Activated CD4-positive, alpha-beta memory T cell treated with anti-CD3 and anti-CD28 coated beads, Interleukin-2, amount 10 ng/mL, durations not matched to agents 7 days and 5 days (primary cell): ENCODE measurements at regions not wholly inside any gene's neighbourhood (a gene's known extent, or its start where the extent isn't known, plus 50 kb on each side); places are given as distances from the start of the nearest gene placed in this dataset.
"Not testable (repeated sequence)": the region's sequence is repeated elsewhere in the genome, so short reads cannot be mapped to it uniquely, and the experiment has no call there.

Experiments used
- CTCF ChIA-PET: fragments of 350-600 bp; sonication (Branson Sonifier 250); formaldehyde crosslinking; loops from one replicate; lab custom pipeline; 2021; ENCODE audit warnings: antibody characterized with exemption, inconsistent platforms; lab: Charles Lee
- POLR2A ChIA-PET: fragments of 350-600 bp; sonication (Branson Sonifier 250); formaldehyde crosslinking; loops from one replicate; lab custom pipeline; 2021; ENCODE audit warnings: antibody characterized with exemption; lab: Charles Lee
- DNase-seq: peaks from one replicate; pipeline ENCODE4 v3.0.0-alpha.2; 2020
- H3K27ac Mint-ChIP-seq: one replicate; pipeline ENCODE4 v1.8.0; 2021; ENCODE audit warnings: mild to moderate bottlenecking, mixed read lengths
- H3K27me3 Mint-ChIP-seq: one replicate; pipeline ENCODE4 v1.8.0; 2021; ENCODE audit warnings: mixed read lengths
- H3K36me3 Mint-ChIP-seq: one replicate; pipeline ENCODE4 v1.8.0; 2021; ENCODE audit warnings: low read depth, mixed read lengths
- H3K4me1 Mint-ChIP-seq: one replicate; pipeline ENCODE4 v1.8.0; 2021; ENCODE audit warnings: mixed read lengths
- H3K4me3 Mint-ChIP-seq: one replicate; pipeline ENCODE4 v1.8.0; 2021; ENCODE audit warnings: mild to moderate bottlenecking, mixed read lengths
- H3K9me3 Mint-ChIP-seq: one replicate; pipeline ENCODE4 v1.8.0; 2021; ENCODE audit warnings: mixed read lengths

GRCh38 chr7:67371429-67372305, 375.0 kb downstream of the TYW1 start:
- H3K27me3 Mint-ChIP-seq: peaks cover 3% of the 10 kb centered on the region
- H3K4me1 Mint-ChIP-seq: no peaks in the 10 kb centered on the region
- POLR2A ChIA-PET: no interaction called here
- no peaks in the 10 kb centered on the region for H3K9me3 Mint-ChIP-seq
- no peaks in the 10 kb centered on the region for H3K36me3 Mint-ChIP-seq
- CTCF ChIA-PET: interaction anchor here (0.6 to 1.5 kb wide), 3 partner anchors 9 to 17 kb away, joined by 3 to 4 read pairs (median 3); no protein-coding TSS in a partner anchor
- H3K4me3 Mint-ChIP-seq: no peak overlapping the region
- DNase-seq: peak; percentile 45
- no peak overlapping the region for H3K27ac Mint-ChIP-seq

- POLR2A ChIA-PET, H3K4me1 Mint-ChIP-seq, H3K4me3 Mint-ChIP-seq, DNase-seq, H3K27me3 Mint-ChIP-seq, H3K9me3 Mint-ChIP-seq, H3K27ac Mint-ChIP-seq, H3K36me3 Mint-ChIP-seq: not testable (repeated sequence)
- CTCF ChIA-PET: interaction anchor here (0.7 kb wide), 1 partner anchor 7 kb away, joined by 3 read pairs; no protein-coding TSS in a partner anchor
These were observed 376.8 kb downstream of the TYW1 start for GRCh38 chr7:67373389-67373788.

DNA sequence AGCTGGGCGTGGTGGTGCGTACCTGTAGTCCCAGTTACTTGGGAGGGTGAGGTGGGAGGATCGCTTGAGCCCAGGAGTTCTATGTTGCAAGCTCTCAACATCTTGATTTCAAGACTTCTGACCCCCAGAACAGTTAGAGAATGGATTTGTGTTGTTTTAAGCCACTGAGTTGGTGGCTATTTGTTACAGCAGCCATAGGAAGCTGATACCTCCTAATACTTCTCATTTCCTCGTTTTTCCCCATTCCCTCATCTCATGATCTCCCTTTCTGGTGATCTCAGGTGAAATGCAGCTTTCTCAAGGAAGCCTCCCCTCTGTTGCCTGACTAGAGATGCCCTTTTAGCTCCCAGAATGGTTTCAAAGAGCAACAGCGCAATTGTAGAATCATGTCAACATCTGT, 378.8 kb downstream of the TYW1 start:
- POLR2A ChIA-PET: no interaction called here
- H3K36me3 Mint-ChIP-seq: no peaks in the 10 kb centered on the region
- H3K4me1 Mint-ChIP-seq: no peaks in the 10 kb centered on the region
- H3K27me3 Mint-ChIP-seq: peaks cover 3% of the 10 kb centered on the region
- CTCF ChIA-PET: interaction anchor here (0.7 to 1.3 kb wide), 2 partner anchors 10 to 23 kb away, joined by 3 read pairs; no protein-coding TSS in a partner anchor
- no peak for DNase-seq
- peaks cover 4% of the 10 kb centered on the region for H3K9me3 Mint-ChIP-seq
- H3K4me3 Mint-ChIP-seq: no peak overlapping the region
- no peak overlapping the region for H3K27ac Mint-ChIP-seq

GRCh38 chr7:67377939-67378862, 381.6 kb downstream of the TYW1 start:
- no peaks in the 10 kb centered on the region for H3K4me1 Mint-ChIP-seq
- H3K9me3 Mint-ChIP-seq: peaks cover 4% of the 10 kb centered on the region
- no peak overlapping the region for H3K4me3 Mint-ChIP-seq
- POLR2A ChIA-PET: no interaction called here
- peak; percentile 54 for DNase-seq
- CTCF ChIA-PET: interaction anchor here (0.8 to 2.2 kb wide), 9 partner anchors 9 to 799 kb away, joined by 3 to 8 read pairs (median 4); no protein-coding TSS in a partner anchor
- no peaks in the 10 kb centered on the region for H3K27me3 Mint-ChIP-seq
- no peak overlapping the region for H3K27ac Mint-ChIP-seq
- H3K36me3 Mint-ChIP-seq: no peaks in the 10 kb centered on the region

- ChIA-PET POLR2A (no interaction called here), CTCF (interaction anchor here (1.1 kb wide), 1 partner anchor 31 kb away, joined by 3 read pairs; no protein-coding TSS in a partner anchor)
- no peaks in the 10 kb centered on the region for H3K27me3 Mint-ChIP-seq
- no peaks in the 10 kb centered on the region for H3K36me3 Mint-ChIP-seq
- peaks cover 4% of the 10 kb centered on the region for H3K9me3 Mint-ChIP-seq
- H3K27ac Mint-ChIP-seq: no peak overlapping the region
- no peak overlapping the region for H3K4me3 Mint-ChIP-seq
- H3K4me1 Mint-ChIP-seq: no peaks in the 10 kb centered on the region
- no peak for DNase-seq
These were observed 383.7 kb downstream of the TYW1 start for GRCh38 chr7:67380326-67380725.

GRCh38 chr7:67380858-67381257, 384.2 kb downstream of the TYW1 start:
- no peaks in the 10 kb centered on the region for H3K4me1 Mint-ChIP-seq
- POLR2A ChIA-PET: no interaction called here
- H3K4me3 Mint-ChIP-seq: no peak overlapping the region
- CTCF ChIA-PET: no interaction called here
- no peaks in the 10 kb centered on the region for H3K36me3 Mint-ChIP-seq
- H3K27me3 Mint-ChIP-seq: no peaks in the 10 kb centered on the region
- DNase-seq: no peak
- peaks cover 4% of the 10 kb centered on the region for H3K9me3 Mint-ChIP-seq
- H3K27ac Mint-ChIP-seq: no peak overlapping the region

DNA sequence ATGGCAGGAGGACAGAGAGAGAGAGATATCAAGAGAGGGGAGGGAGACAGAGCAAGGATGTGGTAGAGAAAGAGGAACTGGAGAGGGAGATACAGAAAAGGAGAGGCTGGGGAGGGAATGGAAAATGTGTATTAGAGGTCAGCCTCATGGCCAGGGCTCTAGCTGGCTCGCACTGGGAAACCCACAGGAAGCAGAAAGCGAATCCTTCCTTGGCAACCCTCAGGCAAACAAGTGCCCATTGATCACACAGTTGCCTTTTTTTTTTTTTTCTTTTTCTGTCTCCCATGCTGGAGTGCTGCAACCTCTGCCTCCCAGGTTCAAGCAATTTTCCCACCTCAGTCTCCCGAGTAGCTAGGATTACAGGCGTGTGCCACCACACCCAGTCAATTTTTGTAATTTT, 391.2 kb downstream of the TYW1 start:
- H3K27me3 Mint-ChIP-seq: no peaks in the 10 kb centered on the region
- no peak overlapping the region for H3K4me3 Mint-ChIP-seq
- H3K4me1 Mint-ChIP-seq: no peaks in the 10 kb centered on the region
- no peaks in the 10 kb centered on the region for H3K36me3 Mint-ChIP-seq
- H3K27ac Mint-ChIP-seq: no peak overlapping the region
- no peaks in the 10 kb centered on the region for H3K9me3 Mint-ChIP-seq
- POLR2A ChIA-PET: no interaction called here
- CTCF ChIA-PET: interaction anchor here (1.8 kb wide), 1 partner anchor 10 kb away, joined by 8 read pairs; no protein-coding TSS in a partner anchor
- no peak for DNase-seq

GRCh38 chr7:67391168-67391567, 394.5 kb downstream of the TYW1 start:
- Mint-ChIP-seq H3K9me3 (no peaks in the 10 kb centered on the region), H3K36me3 (no peaks in the 10 kb centered on the region), H3K4me1 (no peaks in the 10 kb centered on the region), H3K27me3 (no peaks in the 10 kb centered on the region), H3K4me3 (no peak overlapping the region), H3K27ac (no peak overlapping the region)
- DNase-seq: no peak
- ChIA-PET CTCF (no interaction called here), POLR2A (no interaction called here)

GRCh38 chr7:67392596-67393438, 396.2 kb downstream of the TYW1 start:
- H3K4me1 Mint-ChIP-seq: no peaks in the 10 kb centered on the region
- ChIA-PET CTCF (no interaction called here), POLR2A (interaction anchor here (0.6 kb wide), 1 partner anchor 138 kb away, joined by 5 read pairs; no protein-coding TSS in a partner anchor)
- DNase-seq: no peak
- no peak overlapping the region for H3K4me3 Mint-ChIP-seq
- H3K27ac Mint-ChIP-seq: no peak overlapping the region
- no peaks in the 10 kb centered on the region for H3K27me3 Mint-ChIP-seq
- H3K9me3 Mint-ChIP-seq: no peaks in the 10 kb centered on the region
- H3K36me3 Mint-ChIP-seq: no peaks in the 10 kb centered on the region

GRCh38 chr7:67393903-67394302, 397.3 kb downstream of the TYW1 start:
- CTCF ChIA-PET: no interaction called here
- DNase-seq: no peak
- no peak overlapping the region for H3K4me3 Mint-ChIP-seq
- POLR2A ChIA-PET: no interaction called here
- H3K9me3 Mint-ChIP-seq: no peaks in the 10 kb centered on the region
- no peaks in the 10 kb centered on the region for H3K4me1 Mint-ChIP-seq
- no peaks in the 10 kb centered on the region for H3K36me3 Mint-ChIP-seq
- H3K27ac Mint-ChIP-seq: no peak overlapping the region
- H3K27me3 Mint-ChIP-seq: no peaks in the 10 kb centered on the region

DNA sequence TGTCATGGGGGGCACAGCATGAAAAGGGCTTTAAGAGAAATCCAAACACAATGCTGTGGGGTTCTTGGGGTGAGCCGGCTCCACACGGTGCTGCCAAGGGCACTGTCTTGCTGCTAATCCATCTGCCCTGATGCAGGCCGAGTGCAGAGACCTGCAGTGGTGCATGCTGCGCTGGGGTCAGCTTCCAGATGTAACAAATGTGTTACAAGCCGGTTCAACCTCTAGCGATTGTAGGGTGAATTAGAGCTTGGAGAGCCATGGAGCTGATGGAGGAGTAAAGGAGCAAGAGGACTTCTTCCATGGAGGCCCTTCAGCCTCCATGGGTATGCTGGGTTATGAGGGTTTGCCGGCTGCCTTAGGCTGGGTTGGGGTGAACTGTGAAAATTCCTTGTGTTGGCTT, 402.3 kb downstream of the TYW1 start:
- ChIA-PET POLR2A (no interaction called here), CTCF (interaction anchor here (1.1 kb wide), 2 partner anchors 20 to 23 kb away, joined by 3 read pairs; no protein-coding TSS in a partner anchor)
- no peaks in the 10 kb centered on the region for H3K27me3 Mint-ChIP-seq
- H3K4me3 Mint-ChIP-seq: no peak overlapping the region
- H3K4me1 Mint-ChIP-seq: no peaks in the 10 kb centered on the region
- H3K27ac Mint-ChIP-seq: no peak overlapping the region
- no peak for DNase-seq
- no peaks in the 10 kb centered on the region for H3K36me3 Mint-ChIP-seq
- H3K9me3 Mint-ChIP-seq: no peaks in the 10 kb centered on the region

GRCh38 chr7:67401492-67401891, 404.9 kb downstream of the TYW1 start:
- Mint-ChIP-seq H3K4me3 (no peak overlapping the region), H3K36me3 (no peaks in the 10 kb centered on the region)
- no peak for DNase-seq

More at GRCh38 chr7:67401492-67401891, 404.9 kb downstream of the TYW1 start:
- Mint-ChIP-seq H3K9me3 (no peaks in the 10 kb centered on the region), H3K4me1 (no peaks in the 10 kb centered on the region), H3K27me3 (no peaks in the 10 kb centered on the region), H3K27ac (no peak overlapping the region)
- ChIA-PET POLR2A (no interaction called here), CTCF (no interaction called here)
